ENCODE measurements at regions not wholly inside any gene's neighbourhood (a gene's known extent, or its start where the extent isn't known, plus 50 kb on each side); places are given as distances from the start of the nearest gene placed in this dataset.

DNA sequence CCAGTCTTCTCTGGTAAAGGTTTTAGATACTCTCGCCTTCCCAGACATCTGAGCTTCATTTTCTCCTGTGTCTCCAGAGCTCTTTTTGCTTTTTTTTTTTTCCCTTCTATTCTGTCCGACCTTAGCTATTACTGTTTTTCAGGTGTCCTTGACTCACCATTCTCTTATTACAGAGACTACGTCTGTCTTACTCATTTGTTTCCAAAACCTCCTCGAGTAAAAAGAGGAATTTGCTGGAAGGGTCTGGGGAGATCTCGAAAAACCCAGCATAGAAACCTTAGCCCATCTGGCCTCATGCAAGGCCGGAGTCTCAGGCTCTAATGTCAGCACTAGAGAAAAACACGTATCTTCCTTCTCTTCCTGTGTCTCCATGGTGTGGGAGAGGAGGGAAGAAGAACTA, 109.2 kb upstream of the CARMIL1 start:
- WGBS (ENCODE audit: insufficient coverage, low lambda C conversion rate), result 83% methylated on average over 3 of the region's 7 CpGs

GRCh38 chr6:25170640-25171039, 108.5 kb upstream of the CARMIL1 start:
- Histone ChIP-seq H3K27me3 (ENCODE audit: control insufficient read depth, insufficient read depth, low read length) (no peaks in the 10 kb centered on the region), H3K36me3 (ENCODE audit: control insufficient read depth, insufficient read depth, low read length) (no peaks in the 10 kb centered on the region), H3K4me3 (ENCODE audit: low read length) (no peak overlapping the region), H3K27ac (ENCODE audit: low read length) (no peak overlapping the region), H3K4me1 (ENCODE audit: control insufficient read depth, insufficient read depth, low read length) (peaks cover 24% of the 10 kb centered on the region), H3K9me3 (ENCODE audit: control insufficient read depth, low read depth, low read length) (no peaks in the 10 kb centered on the region)
- no peak for DNase-seq

More for the DNA sequence above, 109.2 kb upstream of the CARMIL1 start:
- no peak overlapping the region for H3K4me3 ChIP-seq (ENCODE audit: low read length)
- no peaks in the 10 kb centered on the region for H3K27me3 ChIP-seq (ENCODE audit: control insufficient read depth, insufficient read depth, low read length)
- H3K27ac ChIP-seq (ENCODE audit: low read length), result no peak overlapping the region
- H3K4me1 ChIP-seq (ENCODE audit: control insufficient read depth, insufficient read depth, low read length), result peaks cover 17% of the 10 kb centered on the region
- H3K36me3 ChIP-seq (ENCODE audit: control insufficient read depth, insufficient read depth, low read length), result no peaks in the 10 kb centered on the region
- H3K9me3 ChIP-seq (ENCODE audit: control insufficient read depth, low read depth, low read length), result peaks cover 2% of the 10 kb centered on the region
- no peak for DNase-seq

- WGBS (ENCODE audit: insufficient coverage, low lambda C conversion rate), result no CpG with 5 or more reads among the region's 1 CpG
- H3K4me3 ChIP-seq (ENCODE audit: low read length), result no peak overlapping the region
- H3K27ac ChIP-seq (ENCODE audit: low read length), result no peak overlapping the region
- no peaks in the 10 kb centered on the region for H3K27me3 ChIP-seq (ENCODE audit: control insufficient read depth, insufficient read depth, low read length)
- no peak for DNase-seq
- no peaks in the 10 kb centered on the region for H3K36me3 ChIP-seq (ENCODE audit: control insufficient read depth, insufficient read depth, low read length)
- H3K4me1 ChIP-seq (ENCODE audit: control insufficient read depth, insufficient read depth, low read length), result peaks cover 28% of the 10 kb centered on the region
- H3K9me3 ChIP-seq (ENCODE audit: control insufficient read depth, low read depth, low read length), result no peaks in the 10 kb centered on the region
Measured at GRCh38 chr6:25171301-25171700, 107.9 kb upstream of the CARMIL1 start.

GRCh38 chr6:25172819-25173218, 106.4 kb upstream of the CARMIL1 start:
- WGBS (ENCODE audit: insufficient coverage, low lambda C conversion rate), result 60% methylated on average over 1 of the region's 3 CpGs
- H3K4me3 ChIP-seq (ENCODE audit: low read length), result no peak overlapping the region
- H3K27ac ChIP-seq (ENCODE audit: low read length), result no peak overlapping the region
- no peaks in the 10 kb centered on the region for H3K27me3 ChIP-seq (ENCODE audit: control insufficient read depth, insufficient read depth, low read length)
- DNase-seq, result no peak
- H3K4me1 ChIP-seq (ENCODE audit: control insufficient read depth, insufficient read depth, low read length), result peaks cover 28% of the 10 kb centered on the region
- no peaks in the 10 kb centered on the region for H3K36me3 ChIP-seq (ENCODE audit: control insufficient read depth, insufficient read depth, low read length)
- H3K9me3 ChIP-seq (ENCODE audit: control insufficient read depth, low read depth, low read length), result no peaks in the 10 kb centered on the region

DNA sequence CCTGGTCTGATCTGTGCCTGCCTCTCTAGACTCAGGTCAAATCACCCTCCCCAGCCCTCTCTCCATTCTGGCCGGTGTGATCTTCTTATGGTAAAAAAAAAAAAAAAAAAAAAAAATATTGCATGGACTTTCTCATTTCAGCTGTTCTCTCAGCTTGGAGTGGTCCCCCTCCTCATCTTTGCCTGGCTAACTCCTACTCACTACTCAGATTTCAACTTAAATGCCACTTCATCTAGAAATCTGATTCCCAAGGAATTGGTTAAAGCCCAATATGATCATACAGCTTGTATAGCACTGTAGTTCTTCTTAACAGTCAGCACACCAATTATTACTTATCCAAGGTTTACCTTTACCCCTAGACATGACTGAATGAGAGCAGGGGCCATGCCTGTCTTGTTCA, 105.9 kb upstream of the CARMIL1 start:
- no peaks in the 10 kb centered on the region for H3K36me3 ChIP-seq (ENCODE audit: control insufficient read depth, insufficient read depth, low read length)
- no peak overlapping the region for H3K4me3 ChIP-seq (ENCODE audit: low read length)
- DNase-seq, result no peak
- peaks cover 28% of the 10 kb centered on the region for H3K4me1 ChIP-seq (ENCODE audit: control insufficient read depth, insufficient read depth, low read length)
- no peaks in the 10 kb centered on the region for H3K9me3 ChIP-seq (ENCODE audit: control insufficient read depth, low read depth, low read length)
- no peaks in the 10 kb centered on the region for H3K27me3 ChIP-seq (ENCODE audit: control insufficient read depth, insufficient read depth, low read length)
- peak overlapping the region; percentile 58 for H3K27ac ChIP-seq (ENCODE audit: low read length)
- WGBS (ENCODE audit: insufficient coverage, low lambda C conversion rate), result no CpG with 5 or more reads among the region's 1 CpG

GRCh38 chr6:25173951-25174474, 105.2 kb upstream of the CARMIL1 start:
- H3K9me3 ChIP-seq (ENCODE audit: control insufficient read depth, low read depth, low read length), result no peaks in the 10 kb centered on the region
- peaks cover 28% of the 10 kb centered on the region for H3K4me1 ChIP-seq (ENCODE audit: control insufficient read depth, insufficient read depth, low read length)
- DNase-seq, result peak; percentile 62 to 86
- WGBS (ENCODE audit: insufficient coverage, low lambda C conversion rate), result no CpG with 5 or more reads among the region's 4 CpGs
- peak overlapping the region; percentile 59 for H3K27ac ChIP-seq (ENCODE audit: low read length)
- no peaks in the 10 kb centered on the region for H3K36me3 ChIP-seq (ENCODE audit: control insufficient read depth, insufficient read depth, low read length)
- H3K27me3 ChIP-seq (ENCODE audit: control insufficient read depth, insufficient read depth, low read length), result no peaks in the 10 kb centered on the region
- H3K4me3 ChIP-seq (ENCODE audit: low read length), result no peak overlapping the region

DNA sequence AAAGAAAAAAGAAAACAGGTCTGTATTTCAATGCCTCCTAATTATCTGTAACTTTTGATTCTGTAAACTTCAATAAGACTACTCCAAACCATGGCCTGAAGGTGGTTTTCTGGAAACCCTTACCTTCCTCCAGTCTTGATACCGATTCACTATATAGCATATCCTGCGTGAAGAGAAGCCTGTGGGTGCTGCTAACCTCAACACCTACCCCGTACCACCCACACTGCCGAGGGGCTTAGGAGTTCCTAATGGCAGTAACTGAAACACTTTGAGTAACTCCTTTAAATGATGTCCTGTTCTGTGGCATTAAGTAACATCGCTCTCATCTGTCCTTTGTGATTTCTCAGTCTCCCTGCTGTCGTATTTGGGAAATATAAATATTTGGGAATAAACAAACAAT, 104.5 kb upstream of the CARMIL1 start:
- Histone ChIP-seq H3K4me1 (ENCODE audit: control insufficient read depth, insufficient read depth, low read length) (peaks cover 28% of the 10 kb centered on the region), H3K36me3 (ENCODE audit: control insufficient read depth, insufficient read depth, low read length) (no peaks in the 10 kb centered on the region), H3K4me3 (ENCODE audit: low read length) (no peak overlapping the region), H3K9me3 (ENCODE audit: control insufficient read depth, low read depth, low read length) (no peaks in the 10 kb centered on the region), H3K27me3 (ENCODE audit: control insufficient read depth, insufficient read depth, low read length) (no peaks in the 10 kb centered on the region), H3K27ac (ENCODE audit: low read length) (peak overlapping the region; percentile 59)
- DNase-seq, result no peak
- no CpG with 5 or more reads among the region's 6 CpGs for WGBS (ENCODE audit: insufficient coverage, low lambda C conversion rate)

GRCh38 chr6:25175196-25175595, 104.0 kb upstream of the CARMIL1 start:
- WGBS (ENCODE audit: insufficient coverage, low lambda C conversion rate), result no CpG with 5 or more reads among the region's 6 CpGs
- peak; percentile 61 to 82 for DNase-seq

DNA sequence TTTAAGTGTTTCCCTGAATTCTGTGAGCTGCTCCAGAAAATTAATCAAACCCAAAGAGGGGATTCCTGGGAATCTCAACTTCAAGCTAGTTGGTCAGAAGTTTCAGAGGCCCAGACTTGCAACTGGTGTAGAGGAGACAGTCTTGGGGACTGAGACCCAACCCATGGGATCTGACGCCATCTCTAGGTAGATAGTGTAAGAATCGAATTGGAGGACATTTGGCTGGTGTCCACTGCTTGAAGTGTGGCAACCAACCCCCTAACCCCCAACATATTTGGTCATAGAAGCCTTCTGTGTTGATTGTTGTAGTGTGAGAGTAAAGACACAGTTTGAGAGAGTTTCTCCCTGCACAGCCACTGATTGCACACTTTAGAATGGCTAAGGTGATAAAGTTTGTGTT, 103.5 kb upstream of the CARMIL1 start:
- no peaks in the 10 kb centered on the region for H3K27me3 ChIP-seq (ENCODE audit: control insufficient read depth, insufficient read depth, low read length)
- no peak overlapping the region for H3K4me3 ChIP-seq (ENCODE audit: low read length)
- no CpG with 5 or more reads among the region's 2 CpGs for whole genome bisulfite sequencing (ENCODE audit: insufficient coverage, low lambda C conversion rate)
- H3K4me1 ChIP-seq (ENCODE audit: control insufficient read depth, insufficient read depth, low read length), result peaks cover 28% of the 10 kb centered on the region
- H3K9me3 ChIP-seq (ENCODE audit: control insufficient read depth, low read depth, low read length), result no peaks in the 10 kb centered on the region
- H3K27ac ChIP-seq (ENCODE audit: low read length), result peak overlapping the region; percentile 59
- no peak for DNase-seq
- no peaks in the 10 kb centered on the region for H3K36me3 ChIP-seq (ENCODE audit: control insufficient read depth, insufficient read depth, low read length)

More at GRCh38 chr6:25175196-25175595, 104.0 kb upstream of the CARMIL1 start:
- no peaks in the 10 kb centered on the region for H3K9me3 ChIP-seq (ENCODE audit: control insufficient read depth, low read depth, low read length)
- H3K27ac ChIP-seq (ENCODE audit: low read length), result peak overlapping the region; percentile 59
- H3K27me3 ChIP-seq (ENCODE audit: control insufficient read depth, insufficient read depth, low read length), result no peaks in the 10 kb centered on the region
- peaks cover 28% of the 10 kb centered on the region for H3K4me1 ChIP-seq (ENCODE audit: control insufficient read depth, insufficient read depth, low read length)
- no peak overlapping the region for H3K4me3 ChIP-seq (ENCODE audit: low read length)
- H3K36me3 ChIP-seq (ENCODE audit: control insufficient read depth, insufficient read depth, low read length), result no peaks in the 10 kb centered on the region

DNA sequence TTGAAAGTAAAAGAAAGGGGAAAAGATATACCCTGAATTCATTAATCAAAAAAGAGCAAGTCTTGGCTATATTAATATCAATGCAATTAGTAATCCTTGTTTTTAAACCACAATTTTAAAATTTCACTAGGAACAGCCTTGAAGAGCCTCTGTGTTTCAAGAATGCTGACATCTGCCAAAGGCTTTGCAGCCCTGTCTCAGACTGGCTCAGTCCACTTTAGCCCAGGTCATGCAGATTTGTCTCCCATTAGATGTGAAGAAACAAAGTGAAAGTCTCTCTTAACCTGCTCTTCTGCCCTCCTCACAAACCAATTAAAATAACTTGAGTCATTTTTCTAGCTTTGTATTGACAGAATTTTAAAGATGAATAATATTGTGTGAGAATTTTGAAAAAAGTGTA, 102.7 kb upstream of the CARMIL1 start:
- Histone ChIP-seq H3K36me3 (ENCODE audit: control insufficient read depth, insufficient read depth, low read length) (no peaks in the 10 kb centered on the region), H3K4me1 (ENCODE audit: control insufficient read depth, insufficient read depth, low read length) (peaks cover 28% of the 10 kb centered on the region), H3K4me3 (ENCODE audit: low read length) (no peak overlapping the region), H3K27me3 (ENCODE audit: control insufficient read depth, insufficient read depth, low read length) (no peaks in the 10 kb centered on the region), H3K9me3 (ENCODE audit: control insufficient read depth, low read depth, low read length) (no peaks in the 10 kb centered on the region), H3K27ac (ENCODE audit: low read length) (no peak overlapping the region)
- no peak for DNase-seq

- 100% methylated on average over 1 of the region's 1 CpG for WGBS (ENCODE audit: insufficient coverage, low lambda C conversion rate)
- Histone ChIP-seq H3K9me3 (ENCODE audit: control insufficient read depth, low read depth, low read length) (no peaks in the 10 kb centered on the region), H3K4me1 (ENCODE audit: control insufficient read depth, insufficient read depth, low read length) (peaks cover 28% of the 10 kb centered on the region), H3K4me3 (ENCODE audit: low read length) (no peak overlapping the region), H3K27me3 (ENCODE audit: control insufficient read depth, insufficient read depth, low read length) (no peaks in the 10 kb centered on the region), H3K36me3 (ENCODE audit: control insufficient read depth, insufficient read depth, low read length) (no peaks in the 10 kb centered on the region), H3K27ac (ENCODE audit: low read length) (no peak overlapping the region)
- DNase-seq, result no peak
Measured at GRCh38 chr6:25177500-25178028, 101.6 kb upstream of the CARMIL1 start.

All from large intestine (tissue), 3 donors.